ENCODE measurements at regions not wholly inside any gene's neighbourhood (a gene's known extent, or its start where the extent isn't known, plus 50 kb on each side); places are given as distances from the start of the nearest gene placed in this dataset.
"Not testable (repeated sequence)": the region's sequence is repeated elsewhere in the genome, so short reads cannot be mapped to it uniquely, and the experiment has no call there.

- no peaks in the 10 kb centered on the region for H3K4me1 ChIP-seq
- H3K27me3 ChIP-seq, result no peaks in the 10 kb centered on the region
- no peak overlapping the region for H3K4me3 ChIP-seq
- TF ChIP-seq, protein P1, sequence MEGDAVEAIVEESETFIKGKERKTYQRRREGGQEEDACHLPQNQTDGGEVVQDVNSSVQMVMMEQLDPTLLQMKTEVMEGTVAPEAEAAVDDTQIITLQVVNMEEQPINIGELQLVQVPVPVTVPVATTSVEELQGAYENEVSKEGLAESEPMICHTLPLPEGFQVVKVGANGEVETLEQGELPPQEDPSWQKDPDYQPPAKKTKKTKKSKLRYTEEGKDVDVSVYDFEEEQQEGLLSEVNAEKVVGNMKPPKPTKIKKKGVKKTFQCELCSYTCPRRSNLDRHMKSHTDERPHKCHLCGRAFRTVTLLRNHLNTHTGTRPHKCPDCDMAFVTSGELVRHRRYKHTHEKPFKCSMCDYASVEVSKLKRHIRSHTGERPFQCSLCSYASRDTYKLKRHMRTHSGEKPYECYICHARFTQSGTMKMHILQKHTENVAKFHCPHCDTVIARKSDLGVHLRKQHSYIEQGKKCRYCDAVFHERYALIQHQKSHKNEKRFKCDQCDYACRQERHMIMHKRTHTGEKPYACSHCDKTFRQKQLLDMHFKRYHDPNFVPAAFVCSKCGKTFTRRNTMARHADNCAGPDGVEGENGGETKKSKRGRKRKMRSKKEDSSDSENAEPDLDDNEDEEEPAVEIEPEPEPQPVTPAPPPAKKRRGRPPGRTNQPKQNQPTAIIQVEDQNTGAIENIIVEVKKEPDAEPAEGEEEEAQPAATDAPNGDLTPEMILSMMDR (IDR thresholded peaks at IDR 0.05), result no peak
- no peak for TF ChIP-seq EP300 (IDR thresholded peaks at IDR 0.05)
- no peak for TF ChIP-seq POLR2AphosphoS5 (IDR thresholded peaks at IDR 0.05)
- TF ChIP-seq POLR2A (IDR thresholded peaks at IDR 0.05), result no peak
- peaks cover 0 to 12% of the 10 kb centered on the region in 2 donors for H3K36me3 ChIP-seq
- 76% methylated on average over 3 of the region's 33 CpGs; no CpG with 5 or more reads in 1 of the 2 donors for WGBS, 2 donors (ENCODE audit: low coverage in 1 of 2)
- H3K9me3 ChIP-seq, result no peaks in the 10 kb centered on the region
- H3K27ac ChIP-seq, result no peak overlapping the region
- no peak for ATAC-seq
Observed at GRCh38 chr7:29649028-29649716, 85.5 kb downstream of the PRR15 start.

- WGBS, 2 donors (ENCODE audit: low coverage in 1 of 2), result 90% methylated on average over 3 of the region's 21 CpGs; no CpG with 5 or more reads in 1 of the 2 donors
- H3K9me3 ChIP-seq, result no peaks in the 10 kb centered on the region
- no peak overlapping the region for H3K27ac ChIP-seq
- no peaks in the 10 kb centered on the region for H3K4me1 ChIP-seq
- TF ChIP-seq POLR2A (IDR thresholded peaks at IDR 0.05), result no peak
- peaks cover 0 to 12% of the 10 kb centered on the region in 2 donors for H3K36me3 ChIP-seq
- ATAC-seq, result no peak
- no peaks in the 10 kb centered on the region for H3K27me3 ChIP-seq
- H3K4me3 ChIP-seq, result no peak overlapping the region
Observed at GRCh38 chr7:29649876-29650275, 86.2 kb downstream of the PRR15 start.

DNA sequence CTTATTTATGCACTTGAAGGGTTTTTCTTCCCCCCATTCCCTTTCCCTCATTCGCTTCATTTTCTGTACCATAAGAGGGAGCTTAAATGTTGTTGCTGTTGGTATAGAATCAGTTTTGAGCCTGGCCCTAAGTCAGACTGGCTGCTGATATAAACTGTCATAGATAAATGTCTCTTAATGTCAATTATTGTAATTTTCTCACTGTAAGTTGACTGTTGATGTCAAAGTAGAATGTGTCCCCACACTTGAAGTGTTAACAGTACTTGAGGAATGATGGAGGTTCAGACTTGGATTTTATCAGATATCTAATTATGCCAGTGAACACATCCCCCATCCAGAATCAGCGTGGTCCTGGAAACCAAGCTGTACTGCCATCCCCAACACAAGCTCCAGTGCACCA, 87.8 kb downstream of the PRR15 start:
- WGBS, 2 donors (ENCODE audit: low coverage in 1 of 2), result 52 to 100% methylated on average over 2 of the region's 2 CpGs
- no peak for TF ChIP-seq POLR2AphosphoS5 (IDR thresholded peaks at IDR 0.05)
- TF ChIP-seq EP300 (IDR thresholded peaks at IDR 0.05), result no peak
- TF ChIP-seq, protein P1 (IDR thresholded peaks at IDR 0.05), result no peak
- TF ChIP-seq POLR2A (IDR thresholded peaks at IDR 0.05), result no peak
- no peak for ATAC-seq
- Histone ChIP-seq H3K27me3 (no peaks in the 10 kb centered on the region), H3K27ac (no peak overlapping the region), H3K9me3 (no peaks in the 10 kb centered on the region), H3K36me3 (peaks cover 0 to 12% of the 10 kb centered on the region in 2 donors), H3K4me1 (no peaks in the 10 kb centered on the region), H3K4me3 (no peak overlapping the region)

DNA sequence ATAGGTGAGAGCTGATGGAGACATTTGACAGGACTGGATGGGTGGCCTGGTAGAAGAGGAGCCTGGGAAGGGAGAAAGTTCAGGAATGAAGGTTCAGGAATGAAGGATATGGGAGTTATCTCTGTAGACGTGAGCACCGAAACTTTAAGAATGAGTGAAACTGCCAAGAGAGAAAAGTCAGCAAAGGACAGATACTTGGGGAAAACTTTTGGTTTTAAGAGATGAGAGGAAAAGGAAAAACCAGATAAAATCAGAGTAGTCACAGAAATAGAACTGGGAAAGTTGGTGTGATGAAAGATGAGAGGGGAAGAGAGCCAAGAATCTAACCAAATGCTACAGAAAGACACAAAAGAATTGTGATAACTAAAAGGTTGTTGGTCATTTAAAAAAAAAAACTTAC, 88.9 kb downstream of the PRR15 start:
- no peaks in the 10 kb centered on the region for H3K27me3 ChIP-seq
- ATAC-seq, result no peak
- H3K27ac ChIP-seq, result no peak overlapping the region
- H3K4me3 ChIP-seq, result no peak overlapping the region
- no peaks in the 10 kb centered on the region for H3K4me1 ChIP-seq
- TF ChIP-seq EP300 (IDR thresholded peaks at IDR 0.05) (no peak), POLR2AphosphoS5 (IDR thresholded peaks at IDR 0.05) (no peak), POLR2A (IDR thresholded peaks at IDR 0.05) (no peak)
- TF ChIP-seq, protein P1 (IDR thresholded peaks at IDR 0.05), result no peak
- 66 to 76% methylated on average over 2 of the region's 2 CpGs for WGBS, 2 donors (ENCODE audit: low coverage in 1 of 2)
- no peaks in the 10 kb centered on the region for H3K9me3 ChIP-seq
- peaks cover 0 to 12% of the 10 kb centered on the region in 2 donors for H3K36me3 ChIP-seq

DNA sequence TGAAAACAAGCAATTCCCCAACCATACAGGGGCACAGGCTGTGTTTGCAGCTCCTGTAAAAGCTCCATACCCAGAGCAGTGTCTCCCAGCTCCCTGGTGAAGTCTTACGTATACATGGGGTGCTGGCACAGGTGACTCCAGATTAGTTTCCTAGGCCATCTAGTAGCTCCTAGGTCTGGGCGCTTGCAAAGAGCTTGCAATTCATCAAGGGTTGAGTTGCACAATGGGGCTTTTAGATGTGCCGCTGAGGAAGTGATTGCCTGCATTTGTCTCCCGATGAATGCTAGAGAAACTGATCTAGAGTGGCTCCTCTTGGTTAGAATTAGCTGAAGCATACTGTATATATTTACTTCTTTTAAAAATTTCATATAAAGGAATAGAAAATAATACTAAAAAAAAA, 90.7 kb downstream of the PRR15 start:
- H3K4me1 ChIP-seq, H3K9me3 ChIP-seq, H3K27ac ChIP-seq, H3K27me3 ChIP-seq, ATAC-seq, H3K4me3 ChIP-seq: not testable (repeated sequence)
- H3K36me3 ChIP-seq, result peaks cover 0 to 12% of the 10 kb centered on the region in 2 donors
- WGBS, 2 donors (ENCODE audit: low coverage in 1 of 2), result 59% methylated on average over 3 of the region's 4 CpGs; no CpG with 5 or more reads in 1 of the 2 donors

DNA sequence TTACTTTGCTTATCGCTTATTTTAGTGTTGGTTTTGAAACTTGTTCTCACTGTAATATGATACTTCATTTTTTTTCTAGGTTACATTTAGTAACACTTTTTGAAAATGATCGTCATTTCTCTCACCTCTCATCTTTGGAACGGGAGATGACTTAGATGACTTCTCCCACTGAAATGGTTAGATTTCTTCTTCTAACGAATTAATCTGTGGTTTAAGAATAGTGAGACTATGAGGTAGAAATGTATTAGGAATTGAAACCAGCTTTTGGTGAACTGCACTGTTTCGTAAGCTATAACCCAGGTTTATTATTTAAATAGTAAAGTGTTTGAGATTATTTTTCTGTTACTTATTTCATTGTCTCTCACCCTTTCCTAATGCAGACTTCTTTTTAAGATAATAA, 93.7 kb downstream of the PRR15 start:
- Histone ChIP-seq H3K27me3 (no peaks in the 10 kb centered on the region), H3K9me3 (no peaks in the 10 kb centered on the region), H3K4me1 (no peaks in the 10 kb centered on the region), H3K4me3 (no peak overlapping the region), H3K36me3 (no peaks in the 10 kb centered on the region), H3K27ac (no peak overlapping the region)
- 84% methylated on average over 5 of the region's 5 CpGs for WGBS, 2 donors (ENCODE audit: low coverage in 1 of 2)
- TF ChIP-seq EP300 (IDR thresholded peaks at IDR 0.05), result no peak
- ATAC-seq, result no peak

All from gastroesophageal sphincter (tissue), 4 donors.